ENCODE measurements at regions not wholly inside any gene's neighbourhood (a gene's known extent, or its start where the extent isn't known, plus 50 kb on each side); places are given as distances from the start of the nearest gene placed in this dataset.
"Not testable (repeated sequence)": the region's sequence is repeated elsewhere in the genome, so short reads cannot be mapped to it uniquely, and the experiment has no call there.

DNA sequence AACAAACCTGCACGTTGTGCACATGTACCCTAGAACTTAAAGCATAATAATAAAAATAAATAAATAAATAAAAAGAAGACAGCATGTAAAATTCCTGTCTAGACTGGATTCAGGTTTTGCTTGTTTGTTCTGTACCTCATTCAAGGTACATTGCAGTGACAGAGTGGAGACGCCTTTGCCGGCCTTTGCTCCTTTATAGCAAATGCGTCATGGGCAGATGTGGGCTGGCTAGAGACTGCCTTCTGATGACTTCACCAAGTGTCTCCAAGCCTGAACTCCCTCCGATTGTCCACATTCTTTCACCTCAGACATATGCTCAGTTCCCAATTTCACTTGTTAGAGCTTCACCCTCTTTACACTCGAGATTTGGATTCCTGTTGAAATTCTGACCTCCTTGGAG is 147.8 kb upstream of the ARHGAP20 start:
- Histone ChIP-seq H3K4me3 (no peak overlapping the region), H3K4me1 (replicated peaks) (no peaks in the 10 kb centered on the region), H3K27ac (no peak overlapping the region), H3K36me3 (no peaks in the 10 kb centered on the region), H3K9me3 (replicated peaks) (no peaks in the 10 kb centered on the region), H3K27me3 (replicated peaks) (no peaks in the 10 kb centered on the region)
- no peak for DNase-seq (ENCODE audit: low read depth in 1 of 2, low spot score in 2 of 2)

DNA sequence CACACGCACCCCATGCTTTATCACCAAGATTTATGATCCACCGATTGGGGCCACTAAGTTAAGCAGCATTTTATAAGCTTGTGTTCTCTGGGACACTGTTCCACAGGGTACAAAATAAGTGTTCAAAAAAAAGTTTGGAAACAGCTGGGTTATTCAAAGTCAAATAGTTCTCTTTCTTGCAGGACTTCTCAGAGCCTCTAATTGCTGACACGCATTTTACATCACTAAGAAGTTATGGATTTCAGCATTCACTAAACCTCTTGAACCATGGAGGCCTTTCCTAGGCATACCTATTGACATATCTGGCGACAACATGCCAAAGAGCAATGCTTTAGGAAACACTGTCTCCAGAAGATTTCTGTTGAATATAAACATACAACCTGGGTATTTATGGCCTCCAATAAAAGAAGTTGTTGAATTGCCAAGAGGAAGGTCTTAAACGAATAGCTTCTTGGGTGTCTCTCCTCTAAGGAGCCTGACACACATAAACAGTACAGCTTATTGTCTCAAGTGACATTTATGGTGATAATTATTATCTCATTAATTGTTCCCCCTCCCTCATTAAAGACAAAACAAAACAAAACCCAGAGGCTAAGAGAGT is 147.1 kb upstream of the ARHGAP20 start:
- Histone ChIP-seq H3K9me3 (replicated peaks) (no peaks in the 10 kb centered on the region), H3K27me3 (replicated peaks) (no peaks in the 10 kb centered on the region), H3K4me3 (no peak overlapping the region), H3K27ac (no peak overlapping the region), H3K36me3 (no peaks in the 10 kb centered on the region), H3K4me1 (replicated peaks) (no peaks in the 10 kb centered on the region)
- no peak for DNase-seq (ENCODE audit: low read depth in 1 of 2, low spot score in 2 of 2)

DNA sequence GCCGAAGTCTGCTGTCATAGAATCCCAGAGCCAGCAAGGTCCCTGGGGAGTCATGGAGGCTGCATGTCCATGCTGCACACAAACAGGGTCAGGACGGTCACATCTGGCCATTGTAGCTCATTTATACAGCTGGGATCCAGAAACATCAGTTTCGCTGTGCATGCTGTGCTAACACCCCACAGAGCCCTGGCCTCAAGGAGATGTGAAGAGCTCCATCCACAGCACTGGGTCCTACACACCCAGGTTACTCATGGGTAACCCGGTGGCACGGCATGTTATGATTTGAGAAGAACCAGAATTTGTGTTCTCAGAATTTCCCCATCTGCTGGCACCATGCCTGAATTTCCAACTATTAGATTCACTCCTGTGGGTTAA is 146.3 kb upstream of the ARHGAP20 start:
- DNase-seq (ENCODE audit: low read depth in 1 of 2, low spot score in 2 of 2), result no peak
- no peaks in the 10 kb centered on the region for H3K27me3 ChIP-seq (replicated peaks)
- no peak overlapping the region for H3K27ac ChIP-seq

DNA sequence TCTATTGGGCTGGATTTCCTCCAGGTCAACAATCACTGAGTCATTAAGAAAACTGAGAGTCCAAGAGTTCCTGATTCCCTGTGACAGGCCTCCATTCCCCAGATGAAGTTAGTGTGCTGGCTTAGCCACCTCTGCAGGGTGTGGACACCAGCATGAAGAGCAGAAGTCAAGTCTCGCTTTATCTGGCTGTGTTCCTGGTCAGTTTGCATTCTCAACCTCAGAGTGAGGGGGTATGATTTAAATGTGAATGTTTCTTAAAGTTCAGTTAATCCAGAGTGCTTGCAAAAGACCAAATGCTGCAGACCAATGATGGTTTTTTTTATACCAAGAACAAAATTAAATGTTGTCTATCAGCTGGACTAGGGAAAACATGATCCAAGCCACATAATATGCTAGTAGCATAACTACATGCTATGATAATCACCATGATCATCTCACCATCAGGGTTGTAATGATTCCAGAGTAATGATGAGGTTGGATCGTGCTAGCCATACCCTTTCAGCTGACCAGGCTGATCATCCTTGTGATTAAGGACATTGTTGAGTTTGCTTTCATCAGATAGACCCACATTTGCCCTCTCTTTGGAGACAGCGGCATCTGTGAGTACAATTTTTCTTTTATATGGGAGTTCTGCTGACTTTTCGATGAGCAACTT is 145.8 kb upstream of the ARHGAP20 start:
- H3K36me3 ChIP-seq, result no peaks in the 10 kb centered on the region
- H3K9me3 ChIP-seq (replicated peaks), result no peaks in the 10 kb centered on the region
- H3K27ac ChIP-seq, result no peak overlapping the region
- H3K27me3 ChIP-seq (replicated peaks), result no peaks in the 10 kb centered on the region
- no peak for DNase-seq (ENCODE audit: low read depth in 1 of 2, low spot score in 2 of 2)
- H3K4me1 ChIP-seq (replicated peaks), result no peaks in the 10 kb centered on the region
- H3K4me3 ChIP-seq, result no peak overlapping the region

More for the DNA sequence above, 146.3 kb upstream of the ARHGAP20 start:
- H3K9me3 ChIP-seq (replicated peaks), result no peaks in the 10 kb centered on the region
- no peak overlapping the region for H3K4me3 ChIP-seq
- H3K36me3 ChIP-seq, result no peaks in the 10 kb centered on the region
- H3K4me1 ChIP-seq (replicated peaks), result no peaks in the 10 kb centered on the region

DNA sequence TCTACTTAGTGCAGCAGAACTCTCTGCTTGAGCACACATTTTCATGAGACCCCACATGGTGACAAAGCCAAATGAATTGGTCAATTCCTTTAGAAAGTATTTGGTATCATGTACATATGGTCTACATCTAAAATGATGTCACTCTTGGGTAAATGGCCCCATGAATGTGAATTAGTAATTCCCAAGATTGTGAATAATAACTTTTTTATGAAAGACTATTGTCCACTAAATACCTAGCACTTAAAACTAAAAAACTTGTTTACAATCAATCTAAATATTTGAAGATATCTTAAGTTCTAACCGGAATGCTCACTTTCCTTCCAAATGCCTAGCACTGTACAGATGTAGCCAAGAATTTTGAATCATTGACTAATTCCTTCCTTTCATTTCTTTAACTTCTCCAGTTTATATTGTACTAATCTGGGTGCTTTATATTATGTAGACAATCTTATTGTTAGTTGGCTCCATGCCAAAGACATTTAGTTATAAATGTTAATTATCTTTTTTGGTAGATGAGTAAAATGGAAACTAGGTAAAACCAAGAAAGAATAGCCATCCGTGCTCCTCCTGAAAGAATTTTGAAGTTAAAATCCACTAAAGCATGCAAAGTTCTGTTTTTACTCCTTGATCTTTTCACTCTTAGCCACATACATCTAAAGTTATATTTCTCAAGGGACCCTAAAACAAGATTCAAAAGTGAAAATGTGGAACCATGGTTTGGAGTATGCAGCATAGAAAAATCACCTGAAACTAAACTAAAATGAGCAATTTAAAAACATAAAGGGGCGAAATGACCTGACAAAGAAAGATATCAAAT is 145.0 kb upstream of the ARHGAP20 start:
- H3K4me3 ChIP-seq, result no peak overlapping the region
- DNase-seq (ENCODE audit: low read depth in 1 of 2, low spot score in 2 of 2), result no peak
- H3K9me3 ChIP-seq (replicated peaks), result no peaks in the 10 kb centered on the region
- H3K27ac ChIP-seq, result no peak overlapping the region
- no peaks in the 10 kb centered on the region for H3K27me3 ChIP-seq (replicated peaks)
- no peaks in the 10 kb centered on the region for H3K36me3 ChIP-seq
- H3K4me1 ChIP-seq (replicated peaks), result no peaks in the 10 kb centered on the region

DNA sequence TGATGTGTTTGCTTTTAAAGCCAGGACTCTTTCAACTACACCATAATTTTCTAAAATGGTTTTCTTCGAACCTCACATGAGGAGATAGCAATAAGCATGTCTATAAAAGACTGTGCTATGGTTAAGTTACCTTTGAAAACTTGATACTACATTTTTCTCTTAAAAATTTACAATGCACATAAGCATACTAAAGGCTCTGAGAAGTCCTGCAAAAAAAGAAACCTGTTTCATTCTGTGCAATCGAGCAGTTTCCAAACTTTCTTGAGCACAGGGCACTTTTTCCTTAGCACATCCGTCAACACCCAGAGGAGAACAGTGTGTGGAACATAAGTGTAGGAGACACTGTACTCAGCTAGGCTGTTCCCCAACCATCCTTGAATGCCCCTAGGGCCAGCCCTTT is 144.1 kb upstream of the ARHGAP20 start:
- Histone ChIP-seq H3K4me1 (replicated peaks) (no peaks in the 10 kb centered on the region), H3K36me3 (no peaks in the 10 kb centered on the region), H3K27ac (no peak overlapping the region), H3K4me3 (no peak overlapping the region), H3K27me3 (replicated peaks) (no peaks in the 10 kb centered on the region), H3K9me3 (replicated peaks) (no peaks in the 10 kb centered on the region)
- no peak for DNase-seq (ENCODE audit: low read depth in 1 of 2, low spot score in 2 of 2)

DNA sequence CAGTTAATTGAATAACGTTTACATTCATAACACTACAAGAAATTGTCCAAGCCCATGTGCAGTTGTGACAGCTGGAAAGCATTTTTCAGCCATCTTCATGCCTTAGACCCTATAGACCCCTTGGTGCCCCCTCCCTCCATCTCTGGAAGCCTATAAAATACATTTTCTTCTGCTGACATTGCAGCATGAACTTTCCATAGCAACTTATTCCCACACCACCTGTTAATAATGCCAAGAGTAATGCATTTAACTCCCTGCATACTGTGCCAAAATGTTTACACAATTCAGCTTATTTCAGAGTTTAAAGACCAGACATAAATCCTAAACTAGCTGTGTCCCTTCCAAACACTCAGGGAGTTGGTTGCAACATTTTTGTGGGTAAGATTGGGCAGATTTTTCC is 143.0 kb upstream of the ARHGAP20 start:
- Histone ChIP-seq H3K9me3 (replicated peaks) (no peaks in the 10 kb centered on the region), H3K36me3 (no peaks in the 10 kb centered on the region), H3K4me1 (replicated peaks) (no peaks in the 10 kb centered on the region), H3K4me3 (no peak overlapping the region), H3K27me3 (replicated peaks) (no peaks in the 10 kb centered on the region), H3K27ac (no peak overlapping the region)
- DNase-seq (ENCODE audit: low read depth in 1 of 2, low spot score in 2 of 2), result no peak

DNA sequence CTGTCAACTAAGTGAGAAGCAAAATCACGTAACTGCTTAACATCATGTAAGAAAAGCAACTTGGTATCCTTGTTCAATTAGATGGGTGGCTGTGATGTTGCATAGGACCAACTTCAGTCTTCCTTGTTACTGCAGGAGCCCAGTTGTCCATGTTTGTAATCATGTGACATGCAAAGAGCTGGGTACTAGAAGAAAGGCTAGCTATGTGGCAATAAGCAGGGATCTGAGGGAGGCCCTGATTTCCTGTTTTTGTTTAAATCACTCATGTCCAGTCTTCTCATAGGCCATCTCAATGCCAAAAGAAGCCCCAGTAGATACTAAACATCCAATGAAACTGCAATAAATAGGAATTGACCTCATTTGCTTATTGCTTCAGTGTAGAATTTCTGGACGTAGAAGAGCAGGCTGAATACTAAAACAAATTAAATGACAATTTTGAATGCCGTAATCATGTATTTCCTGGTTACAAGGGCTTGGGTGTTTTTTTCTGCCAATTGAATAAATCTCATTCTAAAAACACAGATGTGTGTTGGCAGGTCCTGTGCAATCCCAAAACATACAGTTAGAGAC is 140.8 kb upstream of the ARHGAP20 start:
- no peaks in the 10 kb centered on the region for H3K9me3 ChIP-seq (replicated peaks)
- H3K4me1 ChIP-seq (replicated peaks), result no peaks in the 10 kb centered on the region
- DNase-seq (ENCODE audit: low read depth in 1 of 2, low spot score in 2 of 2), result no peak
- no peak overlapping the region for H3K4me3 ChIP-seq
- no peaks in the 10 kb centered on the region for H3K36me3 ChIP-seq
- no peak overlapping the region for H3K27ac ChIP-seq
- no peaks in the 10 kb centered on the region for H3K27me3 ChIP-seq (replicated peaks)

DNA sequence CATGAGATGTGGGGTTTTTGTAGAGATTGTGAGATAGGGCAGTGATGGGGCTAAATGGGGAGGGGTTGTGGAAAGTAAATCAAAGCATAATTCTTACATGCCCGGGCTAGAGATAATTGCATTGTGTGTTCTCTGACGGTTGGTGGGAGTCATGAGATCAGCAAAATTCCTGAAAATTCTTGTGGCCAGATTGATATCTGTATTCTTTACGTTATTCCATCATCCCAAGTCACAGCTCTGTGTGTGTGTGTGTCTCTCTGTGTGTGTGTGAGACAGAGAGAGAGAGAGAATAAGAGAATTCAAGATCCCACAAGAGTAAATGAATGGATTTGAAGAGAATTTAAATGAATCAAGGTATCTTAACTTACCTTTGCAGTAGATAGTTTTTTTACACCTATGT is 138.6 kb upstream of the ARHGAP20 start:
- Histone ChIP-seq H3K4me3 (no peak overlapping the region), H3K27ac (no peak overlapping the region), H3K4me1 (replicated peaks) (no peaks in the 10 kb centered on the region), H3K36me3 (no peaks in the 10 kb centered on the region), H3K27me3 (replicated peaks) (no peaks in the 10 kb centered on the region), H3K9me3 (replicated peaks) (no peaks in the 10 kb centered on the region)
- no peak for DNase-seq (ENCODE audit: low read depth in 1 of 2, low spot score in 2 of 2)

DNA sequence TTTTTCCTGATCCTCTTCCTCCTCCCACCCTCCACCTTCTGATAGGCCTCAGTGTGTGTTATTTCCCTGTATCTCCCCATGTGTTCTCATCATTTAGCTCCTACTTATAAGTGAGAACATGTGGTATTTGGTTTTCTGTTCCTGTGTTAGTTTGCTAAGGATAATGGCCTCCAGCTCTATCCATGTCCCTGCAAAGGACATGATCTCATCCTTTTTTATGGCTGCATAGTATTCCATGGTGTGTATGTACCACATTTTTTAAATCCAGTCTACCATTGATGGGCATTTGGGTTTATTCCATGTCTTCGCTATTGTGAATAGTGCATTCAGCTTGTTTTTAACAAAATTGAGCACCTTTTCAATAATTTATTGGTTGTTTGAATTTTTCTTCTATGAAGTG is 130.8 kb upstream of the ARHGAP20 start:
- H3K36me3 ChIP-seq, result not testable (repeated sequence)

DNA sequence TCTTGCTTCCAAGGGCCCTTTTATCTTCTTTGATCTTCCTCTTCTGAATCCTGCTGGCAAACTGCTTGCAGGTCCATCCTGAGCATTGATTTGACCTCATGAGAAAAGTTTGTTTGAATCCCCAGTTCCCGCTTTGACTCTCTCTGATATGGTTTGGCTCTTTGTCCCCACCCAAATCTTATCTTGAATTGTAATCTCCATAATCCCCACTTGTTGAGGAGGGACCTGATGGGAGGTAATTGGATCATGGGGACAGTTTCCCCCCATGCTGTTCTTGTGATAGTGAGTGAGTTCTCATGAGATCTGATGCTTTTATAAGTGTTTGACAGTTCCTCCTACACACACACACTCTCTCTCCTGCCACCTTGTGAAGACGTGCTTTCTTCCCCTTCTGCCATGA is 126.6 kb upstream of the ARHGAP20 start:
- DNase-seq (ENCODE audit: low read depth in 1 of 2, low spot score in 2 of 2), result no peak
- H3K9me3 ChIP-seq (replicated peaks), result no peaks in the 10 kb centered on the region
- no peaks in the 10 kb centered on the region for H3K4me1 ChIP-seq (replicated peaks)
- no peak overlapping the region for H3K27ac ChIP-seq
- no peaks in the 10 kb centered on the region for H3K36me3 ChIP-seq
- H3K4me3 ChIP-seq, result no peak overlapping the region
- H3K27me3 ChIP-seq (replicated peaks), result no peaks in the 10 kb centered on the region

More for the DNA sequence above, 130.8 kb upstream of the ARHGAP20 start:
- H3K9me3 ChIP-seq (replicated peaks); H3K27me3 ChIP-seq (replicated peaks); DNase-seq (ENCODE audit: low read depth in 1 of 2, low spot score in 2 of 2); H3K27ac ChIP-seq; H3K4me1 ChIP-seq (replicated peaks); H3K4me3 ChIP-seq: not testable (repeated sequence)

DNA sequence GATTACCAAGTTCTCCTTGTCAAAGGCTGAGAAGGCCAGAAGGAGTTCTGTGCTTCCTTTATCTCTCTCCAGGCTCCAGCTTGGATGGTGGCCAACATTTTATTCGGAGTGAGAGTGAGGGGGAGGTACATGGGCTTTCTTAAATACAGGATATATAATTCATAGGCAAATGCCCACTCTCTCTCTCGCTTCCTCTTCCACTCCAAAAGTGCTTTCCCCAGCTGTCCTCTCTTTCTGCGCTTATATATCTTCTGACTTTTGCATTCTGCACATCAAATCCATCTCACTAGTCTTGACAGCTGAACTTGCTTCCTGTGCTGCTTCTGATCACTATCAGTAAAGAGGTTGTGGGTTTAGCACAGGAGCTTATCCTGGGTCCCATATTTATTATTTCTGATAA is 125.4 kb upstream of the ARHGAP20 start:
- H3K9me3 ChIP-seq (replicated peaks), result no peaks in the 10 kb centered on the region
- DNase-seq (ENCODE audit: low read depth in 1 of 2, low spot score in 2 of 2), result no peak
- no peaks in the 10 kb centered on the region for H3K27me3 ChIP-seq (replicated peaks)
- H3K4me3 ChIP-seq, result no peak overlapping the region
- no peaks in the 10 kb centered on the region for H3K36me3 ChIP-seq
- H3K27ac ChIP-seq, result no peak overlapping the region
- peaks cover 8% of the 10 kb centered on the region; the same call in 1 of the 2 replicates for H3K4me1 ChIP-seq (replicated peaks)

DNA sequence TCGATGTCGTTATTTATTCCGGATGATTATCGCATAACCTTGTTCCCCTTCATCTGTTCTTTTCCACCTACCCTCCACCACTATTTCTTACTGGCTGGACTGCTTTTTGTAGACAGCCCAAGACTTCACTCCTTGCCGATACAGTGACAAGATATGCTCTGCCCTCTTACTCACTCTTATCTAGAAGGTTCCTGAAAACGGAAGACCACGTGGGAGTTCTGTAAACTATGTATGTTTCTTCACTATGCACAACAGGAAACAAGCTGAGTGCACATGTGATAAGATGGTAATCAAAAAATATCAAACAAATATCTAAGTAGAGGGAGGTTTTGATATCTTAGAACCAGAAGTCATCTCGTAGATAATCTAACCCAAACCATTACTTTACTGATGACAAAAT is 122.9 kb upstream of the ARHGAP20 start:
- Histone ChIP-seq H3K4me1 (replicated peaks) (peaks cover 8% of the 10 kb centered on the region; the same call in 1 of the 2 replicates), H3K4me3 (no peak overlapping the region), H3K27ac (no peak overlapping the region), H3K36me3 (no peaks in the 10 kb centered on the region), H3K27me3 (replicated peaks) (no peaks in the 10 kb centered on the region), H3K9me3 (replicated peaks) (no peaks in the 10 kb centered on the region)
- no peak for DNase-seq (ENCODE audit: low read depth in 1 of 2, low spot score in 2 of 2)

DNA sequence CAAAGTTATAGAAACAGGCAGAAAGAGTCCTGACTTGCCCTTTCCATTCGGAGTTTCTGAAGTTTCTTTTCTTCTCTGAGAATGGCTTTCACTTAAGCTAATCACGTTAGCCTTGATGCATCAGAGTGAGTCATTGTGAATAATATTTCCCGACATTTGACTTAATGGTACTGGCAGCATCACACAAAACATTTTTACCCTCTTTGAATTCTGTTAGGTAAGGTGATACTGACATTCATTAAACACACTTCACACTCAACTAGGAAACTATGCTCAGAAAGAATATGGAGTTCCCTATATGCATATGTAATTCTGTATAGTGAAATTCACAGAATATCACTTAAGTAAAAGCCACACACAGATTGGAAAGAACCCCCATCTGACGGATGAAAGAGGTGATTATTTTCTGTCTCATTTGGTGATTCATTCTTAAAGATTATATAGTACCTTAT is 120.8 kb upstream of the ARHGAP20 start:
- H3K27me3 ChIP-seq (replicated peaks), result no peaks in the 10 kb centered on the region
- no peaks in the 10 kb centered on the region for H3K36me3 ChIP-seq
- no peak overlapping the region for H3K4me3 ChIP-seq
- DNase-seq (ENCODE audit: low read depth in 1 of 2, low spot score in 2 of 2), result peak in 1 of 2 experiments; percentile 14
- no peak overlapping the region for H3K27ac ChIP-seq
- H3K9me3 ChIP-seq (replicated peaks), result no peaks in the 10 kb centered on the region
- H3K4me1 ChIP-seq (replicated peaks), result peaks cover 8% of the 10 kb centered on the region; the same call in 1 of the 2 replicates

Data from SJSA1 (cell line).